ENCODE measurements at regions not wholly inside any gene's neighbourhood (a gene's known extent, or its start where the extent isn't known, plus 50 kb on each side); places are given as distances from the start of the nearest gene placed in this dataset.

DNA sequence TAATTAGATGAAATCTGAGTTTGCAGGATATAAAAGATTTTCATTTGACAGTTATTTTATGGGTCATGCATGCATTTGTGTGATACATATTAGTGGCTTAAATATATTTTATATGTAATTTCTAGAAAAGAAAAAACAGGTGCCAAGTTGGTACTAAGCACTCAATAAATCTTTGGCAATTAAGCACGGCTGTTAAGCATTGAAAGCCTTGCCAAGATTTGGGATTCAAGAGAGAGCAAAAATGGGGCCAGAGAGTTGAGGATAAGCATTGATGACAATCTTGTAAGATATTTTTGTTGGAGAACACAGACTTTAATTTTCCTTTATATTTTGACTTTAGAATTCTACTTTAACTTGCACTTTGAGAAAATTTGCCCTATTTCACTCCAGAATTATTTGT, 249.8 kb upstream of the MAD2L1 start:
- Histone ChIP-seq H3K4me1 (ENCODE audit: control insufficient read depth, insufficient read depth, low read length) (no peaks in the 10 kb centered on the region), H3K36me3 (ENCODE audit: control insufficient read depth, insufficient read depth, low read length) (no peaks in the 10 kb centered on the region), H3K27ac (ENCODE audit: low read depth, low read length) (no peak overlapping the region), H3K27me3 (ENCODE audit: control insufficient read depth, insufficient read depth, low read length) (no peaks in the 10 kb centered on the region), H3K4me3 (ENCODE audit: low read depth, low read length) (no peak overlapping the region), H3K9me3 (ENCODE audit: control insufficient read depth, insufficient read depth, low read length) (no peaks in the 10 kb centered on the region), H3K9ac (ENCODE audit: low read depth, low read length) (no peak overlapping the region)

DNA sequence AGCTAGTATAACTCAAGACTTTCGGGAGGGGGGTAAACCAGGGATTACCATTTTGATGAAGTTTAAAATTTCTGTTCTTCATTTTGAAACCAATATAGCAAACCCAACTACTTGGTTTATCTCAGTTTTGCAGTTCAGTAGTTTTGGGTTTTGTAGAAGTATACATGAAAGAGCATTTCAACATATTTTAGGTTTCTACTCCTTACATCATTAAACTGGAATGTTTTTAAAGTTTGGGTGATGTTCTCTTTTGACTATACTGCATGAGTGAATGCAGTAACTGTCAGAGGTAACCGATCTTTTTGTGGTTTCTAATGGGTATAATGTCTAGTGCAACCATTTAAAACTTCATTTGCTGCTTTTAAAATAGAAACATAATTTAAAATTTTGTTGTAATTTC, 248.3 kb upstream of the MAD2L1 start:
- Histone ChIP-seq H3K36me3 (ENCODE audit: control insufficient read depth, insufficient read depth, low read length) (no peaks in the 10 kb centered on the region), H3K27me3 (ENCODE audit: control insufficient read depth, insufficient read depth, low read length) (no peaks in the 10 kb centered on the region), H3K4me1 (ENCODE audit: control insufficient read depth, insufficient read depth, low read length) (no peaks in the 10 kb centered on the region), H3K27ac (ENCODE audit: low read depth, low read length) (no peak overlapping the region), H3K9me3 (ENCODE audit: control insufficient read depth, insufficient read depth, low read length) (peaks cover 5% of the 10 kb centered on the region; the same call in 1 of the 2 replicates), H3K4me3 (ENCODE audit: low read depth, low read length) (no peak overlapping the region), H3K9ac (ENCODE audit: low read depth, low read length) (no peak overlapping the region)

DNA sequence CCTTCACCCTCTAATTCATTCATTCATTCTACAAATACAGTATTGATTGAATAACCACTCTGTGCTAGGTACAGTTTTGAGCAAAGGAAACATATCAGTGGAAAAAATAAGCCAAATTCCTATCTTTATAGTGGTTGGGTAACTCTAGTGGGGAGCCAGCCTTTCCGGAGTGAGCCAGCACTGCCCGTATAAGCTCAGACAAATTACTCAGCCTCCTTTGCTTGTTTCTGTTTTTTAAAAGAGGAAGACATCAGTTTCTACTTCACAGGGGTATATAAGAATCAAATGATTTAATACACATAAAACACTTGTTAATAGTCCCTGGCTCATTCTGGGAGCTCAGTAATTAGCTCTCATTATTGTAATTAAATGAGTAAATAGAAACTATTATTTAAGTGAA, 238.2 kb upstream of the MAD2L1 start:
- no peaks in the 10 kb centered on the region for H3K4me1 ChIP-seq (ENCODE audit: control insufficient read depth, insufficient read depth, low read length)
- H3K9me3 ChIP-seq (ENCODE audit: control insufficient read depth, insufficient read depth, low read length), result no peaks in the 10 kb centered on the region
- H3K4me3 ChIP-seq (ENCODE audit: low read depth, low read length), result no peak overlapping the region
- H3K27ac ChIP-seq (ENCODE audit: low read depth, low read length), result no peak overlapping the region
- H3K9ac ChIP-seq (ENCODE audit: low read depth, low read length), result no peak overlapping the region
- H3K27me3 ChIP-seq (ENCODE audit: control insufficient read depth, insufficient read depth, low read length), result no peaks in the 10 kb centered on the region
- no peaks in the 10 kb centered on the region for H3K36me3 ChIP-seq (ENCODE audit: control insufficient read depth, insufficient read depth, low read length)

DNA sequence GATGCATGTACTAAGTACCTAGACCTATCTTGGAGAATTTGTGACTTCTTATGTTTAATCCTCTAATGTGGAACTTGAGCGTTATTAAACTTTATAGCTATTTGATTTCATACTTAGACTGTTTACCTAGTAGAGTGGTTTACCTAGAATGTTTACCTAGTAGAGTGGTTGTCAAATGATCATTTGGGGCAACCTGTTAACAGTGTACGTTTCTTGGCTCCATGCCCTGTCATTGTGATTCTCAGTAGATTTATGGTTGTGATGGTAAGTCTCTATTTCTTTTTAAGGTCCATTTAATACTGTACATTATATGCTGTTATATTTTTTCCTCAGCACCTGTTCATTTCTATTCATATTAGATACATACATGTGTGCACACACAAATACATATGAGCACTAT, 233.0 kb upstream of the MAD2L1 start:
- H3K27me3 ChIP-seq (ENCODE audit: control insufficient read depth, insufficient read depth, low read length), result no peaks in the 10 kb centered on the region
- no peak overlapping the region for H3K27ac ChIP-seq (ENCODE audit: low read depth, low read length)
- H3K4me3 ChIP-seq (ENCODE audit: low read depth, low read length), result no peak overlapping the region
- H3K9me3 ChIP-seq (ENCODE audit: control insufficient read depth, insufficient read depth, low read length), result no peaks in the 10 kb centered on the region
- H3K4me1 ChIP-seq (ENCODE audit: control insufficient read depth, insufficient read depth, low read length), result no peaks in the 10 kb centered on the region
- no peaks in the 10 kb centered on the region for H3K36me3 ChIP-seq (ENCODE audit: control insufficient read depth, insufficient read depth, low read length)
- no peak overlapping the region for H3K9ac ChIP-seq (ENCODE audit: low read depth, low read length)

DNA sequence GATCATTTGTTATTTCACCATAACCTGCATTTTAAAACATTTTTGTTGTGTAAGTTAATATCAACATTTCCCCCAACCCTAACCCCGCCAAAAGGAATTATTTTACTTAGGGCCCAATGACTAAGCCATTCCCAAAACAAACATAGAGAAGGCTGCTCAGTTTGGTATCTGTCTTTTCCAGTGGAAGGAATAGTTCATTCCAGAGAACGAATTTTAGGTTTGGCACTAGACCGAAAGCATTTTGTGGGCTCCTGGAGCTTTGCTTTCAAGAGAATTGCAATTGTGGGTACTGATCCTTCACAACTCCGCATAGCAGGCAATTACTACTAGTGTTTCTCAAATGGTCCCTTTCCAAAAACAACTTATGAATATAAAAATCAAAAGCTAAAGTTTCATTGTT, 226.7 kb upstream of the MAD2L1 start:
- H3K9ac ChIP-seq (ENCODE audit: low read depth, low read length), result no peak overlapping the region
- H3K36me3 ChIP-seq (ENCODE audit: control insufficient read depth, insufficient read depth, low read length), result no peaks in the 10 kb centered on the region
- no peaks in the 10 kb centered on the region for H3K4me1 ChIP-seq (ENCODE audit: control insufficient read depth, insufficient read depth, low read length)
- no peaks in the 10 kb centered on the region for H3K9me3 ChIP-seq (ENCODE audit: control insufficient read depth, insufficient read depth, low read length)
- no peaks in the 10 kb centered on the region for H3K27me3 ChIP-seq (ENCODE audit: control insufficient read depth, insufficient read depth, low read length)
- H3K27ac ChIP-seq (ENCODE audit: low read depth, low read length), result no peak overlapping the region
- H3K4me3 ChIP-seq (ENCODE audit: low read depth, low read length), result no peak overlapping the region

DNA sequence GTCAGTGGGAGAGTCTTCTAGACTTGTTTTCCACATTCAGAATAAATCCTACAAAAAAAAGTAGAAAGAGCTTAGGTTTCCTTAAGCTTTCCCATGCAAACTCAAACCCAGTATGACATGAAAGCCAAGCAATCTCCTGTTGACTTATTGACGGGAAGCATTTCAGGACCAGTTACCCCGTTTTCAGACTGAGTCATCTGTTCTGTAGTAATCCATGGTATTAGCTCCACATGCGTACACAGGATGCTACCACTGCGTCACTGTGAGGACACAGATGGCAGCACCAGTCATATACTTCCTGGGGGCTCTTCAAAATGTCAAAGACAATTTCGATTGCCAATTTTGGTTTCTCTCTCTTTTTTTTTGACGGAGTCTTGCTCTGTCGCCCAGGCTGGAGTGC, 224.9 kb upstream of the MAD2L1 start:
- Histone ChIP-seq H3K4me1 (ENCODE audit: control insufficient read depth, insufficient read depth, low read length) (no peaks in the 10 kb centered on the region), H3K4me3 (ENCODE audit: low read depth, low read length) (no peak overlapping the region), H3K27ac (ENCODE audit: low read depth, low read length) (no peak overlapping the region), H3K9me3 (ENCODE audit: control insufficient read depth, insufficient read depth, low read length) (no peaks in the 10 kb centered on the region), H3K27me3 (ENCODE audit: control insufficient read depth, insufficient read depth, low read length) (no peaks in the 10 kb centered on the region), H3K36me3 (ENCODE audit: control insufficient read depth, insufficient read depth, low read length) (no peaks in the 10 kb centered on the region), H3K9ac (ENCODE audit: low read depth, low read length) (no peak overlapping the region)

DNA sequence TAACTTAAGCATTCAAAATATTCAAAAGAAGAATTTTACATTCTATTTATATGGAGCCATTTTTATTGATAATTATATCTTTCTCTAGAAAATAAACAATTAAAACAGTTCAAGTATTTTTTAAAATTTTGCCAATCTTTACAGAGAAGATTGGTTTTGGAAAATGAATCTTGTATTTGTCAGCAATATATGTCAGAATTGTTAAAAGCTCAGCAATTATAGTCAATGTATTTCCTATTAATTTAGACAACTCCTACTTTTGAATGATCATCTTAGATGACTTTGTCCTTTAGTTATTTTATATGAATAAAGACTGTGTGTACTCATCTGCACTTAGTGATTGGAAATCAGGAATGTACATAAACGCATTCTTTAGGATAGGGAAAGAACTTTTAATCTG, 223.9 kb upstream of the MAD2L1 start:
- no peak overlapping the region for H3K27ac ChIP-seq (ENCODE audit: low read depth, low read length)
- no peak overlapping the region for H3K4me3 ChIP-seq (ENCODE audit: low read depth, low read length)
- no peaks in the 10 kb centered on the region for H3K36me3 ChIP-seq (ENCODE audit: control insufficient read depth, insufficient read depth, low read length)
- H3K9ac ChIP-seq (ENCODE audit: low read depth, low read length), result no peak overlapping the region
- H3K9me3 ChIP-seq (ENCODE audit: control insufficient read depth, insufficient read depth, low read length), result no peaks in the 10 kb centered on the region
- no peaks in the 10 kb centered on the region for H3K27me3 ChIP-seq (ENCODE audit: control insufficient read depth, insufficient read depth, low read length)
- no peaks in the 10 kb centered on the region for H3K4me1 ChIP-seq (ENCODE audit: control insufficient read depth, insufficient read depth, low read length)

DNA sequence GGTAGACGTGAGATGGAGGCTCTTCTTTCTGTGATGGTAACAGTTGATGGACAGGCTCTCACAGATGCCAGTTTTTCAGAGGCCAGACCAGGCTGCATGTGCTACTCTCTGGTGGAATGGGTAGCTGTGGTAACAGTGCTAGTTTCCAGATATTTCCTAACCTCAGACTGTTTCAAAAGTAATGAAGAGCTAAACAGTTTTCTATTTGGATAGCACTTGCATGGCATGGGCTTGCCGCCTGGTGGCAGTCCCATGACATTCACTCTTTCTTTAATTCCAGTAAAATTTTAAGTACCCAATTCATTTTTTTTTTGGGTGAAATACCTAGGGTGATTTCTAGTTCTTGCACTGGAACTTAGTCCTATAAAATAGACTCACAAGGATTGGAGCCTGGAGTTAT, 220.2 kb upstream of the MAD2L1 start:
- no peaks in the 10 kb centered on the region for H3K4me1 ChIP-seq (ENCODE audit: control insufficient read depth, insufficient read depth, low read length)
- H3K27ac ChIP-seq (ENCODE audit: low read depth, low read length), result no peak overlapping the region
- no peaks in the 10 kb centered on the region for H3K36me3 ChIP-seq (ENCODE audit: control insufficient read depth, insufficient read depth, low read length)
- H3K9ac ChIP-seq (ENCODE audit: low read depth, low read length), result no peak overlapping the region
- no peaks in the 10 kb centered on the region for H3K27me3 ChIP-seq (ENCODE audit: control insufficient read depth, insufficient read depth, low read length)
- H3K9me3 ChIP-seq (ENCODE audit: control insufficient read depth, insufficient read depth, low read length), result no peaks in the 10 kb centered on the region
- no peak overlapping the region for H3K4me3 ChIP-seq (ENCODE audit: low read depth, low read length)

DNA sequence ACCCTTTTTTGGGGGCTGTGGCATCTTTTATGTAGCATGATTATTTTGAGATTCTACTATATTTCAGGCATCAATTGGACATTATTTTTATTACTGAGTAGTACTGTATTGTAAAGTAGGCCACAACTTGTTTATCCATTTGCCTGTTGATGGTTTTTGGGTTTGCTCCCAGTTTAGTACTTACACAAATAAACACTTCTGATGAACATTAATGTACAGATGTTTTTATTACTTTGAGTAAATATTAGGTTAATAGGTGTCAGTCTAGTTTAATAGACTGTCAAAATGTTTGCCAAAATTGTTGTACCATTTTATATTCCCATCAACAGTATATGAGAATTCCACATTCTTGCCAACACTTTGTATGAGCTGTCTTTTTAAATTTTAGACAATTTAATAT, 214.9 kb upstream of the MAD2L1 start:
- H3K4me1 ChIP-seq (ENCODE audit: control insufficient read depth, insufficient read depth, low read length), result peaks cover 7% of the 10 kb centered on the region
- no peaks in the 10 kb centered on the region for H3K36me3 ChIP-seq (ENCODE audit: control insufficient read depth, insufficient read depth, low read length)
- H3K9me3 ChIP-seq (ENCODE audit: control insufficient read depth, insufficient read depth, low read length), result no peaks in the 10 kb centered on the region
- no peaks in the 10 kb centered on the region for H3K27me3 ChIP-seq (ENCODE audit: control insufficient read depth, insufficient read depth, low read length)
- H3K27ac ChIP-seq (ENCODE audit: low read depth, low read length), result no peak overlapping the region
- H3K9ac ChIP-seq (ENCODE audit: low read depth, low read length), result no peak overlapping the region
- H3K4me3 ChIP-seq (ENCODE audit: low read depth, low read length), result no peak overlapping the region

DNA sequence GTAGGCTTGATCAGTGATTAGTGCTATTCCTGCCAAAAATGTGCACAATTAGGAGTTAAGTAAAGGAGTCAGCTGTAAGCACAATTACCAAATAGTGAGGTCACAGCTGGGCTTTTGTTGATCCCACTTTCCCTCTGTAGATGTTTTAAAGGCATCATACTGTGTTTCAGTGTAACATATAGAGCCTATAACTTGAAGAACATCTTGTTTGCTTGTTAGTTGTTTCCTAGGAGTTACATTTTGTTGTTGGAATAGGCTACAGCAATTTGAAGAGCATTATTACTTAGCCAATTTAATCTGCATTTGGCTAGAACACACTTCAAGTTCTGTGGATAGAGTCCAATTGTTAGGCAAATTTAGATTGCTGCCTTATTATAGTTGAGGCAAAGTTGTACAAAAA, 210.7 kb upstream of the MAD2L1 start:
- Histone ChIP-seq H3K4me3 (ENCODE audit: low read depth, low read length) (no peak overlapping the region), H3K27ac (ENCODE audit: low read depth, low read length) (no peak overlapping the region), H3K27me3 (ENCODE audit: control insufficient read depth, insufficient read depth, low read length) (no peaks in the 10 kb centered on the region), H3K4me1 (ENCODE audit: control insufficient read depth, insufficient read depth, low read length) (peaks cover 7% of the 10 kb centered on the region), H3K36me3 (ENCODE audit: control insufficient read depth, insufficient read depth, low read length) (no peaks in the 10 kb centered on the region), H3K9me3 (ENCODE audit: control insufficient read depth, insufficient read depth, low read length) (no peaks in the 10 kb centered on the region), H3K9ac (ENCODE audit: low read depth, low read length) (no peak overlapping the region)

DNA sequence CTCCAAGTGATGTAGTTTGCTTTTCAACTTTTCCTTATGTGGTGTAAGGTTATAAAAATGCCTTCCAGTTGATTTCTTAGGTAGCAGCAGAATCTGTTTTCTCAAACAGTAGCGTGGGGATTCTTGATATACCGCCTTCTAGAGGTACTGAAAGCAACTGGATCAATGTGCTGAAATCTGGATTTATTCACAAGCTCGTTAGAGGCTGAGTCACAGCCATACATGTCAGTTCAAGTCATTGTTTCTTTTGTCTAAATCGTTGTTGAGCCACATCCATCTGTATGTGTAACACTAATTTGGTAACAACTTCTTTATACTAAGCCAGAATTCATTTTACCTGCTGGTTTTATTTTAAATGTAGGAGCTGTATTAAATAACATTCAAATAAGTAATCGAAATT, 200.0 kb upstream of the MAD2L1 start:
- Histone ChIP-seq H3K27ac (ENCODE audit: low read depth, low read length) (no peak overlapping the region), H3K4me3 (ENCODE audit: low read depth, low read length) (no peak overlapping the region), H3K9me3 (ENCODE audit: control insufficient read depth, insufficient read depth, low read length) (no peaks in the 10 kb centered on the region), H3K9ac (ENCODE audit: low read depth, low read length) (no peak overlapping the region), H3K36me3 (ENCODE audit: control insufficient read depth, insufficient read depth, low read length) (no peaks in the 10 kb centered on the region), H3K4me1 (ENCODE audit: control insufficient read depth, insufficient read depth, low read length) (peaks cover 5% of the 10 kb centered on the region; the same call in 1 of the 2 replicates), H3K27me3 (ENCODE audit: control insufficient read depth, insufficient read depth, low read length) (no peaks in the 10 kb centered on the region)

DNA sequence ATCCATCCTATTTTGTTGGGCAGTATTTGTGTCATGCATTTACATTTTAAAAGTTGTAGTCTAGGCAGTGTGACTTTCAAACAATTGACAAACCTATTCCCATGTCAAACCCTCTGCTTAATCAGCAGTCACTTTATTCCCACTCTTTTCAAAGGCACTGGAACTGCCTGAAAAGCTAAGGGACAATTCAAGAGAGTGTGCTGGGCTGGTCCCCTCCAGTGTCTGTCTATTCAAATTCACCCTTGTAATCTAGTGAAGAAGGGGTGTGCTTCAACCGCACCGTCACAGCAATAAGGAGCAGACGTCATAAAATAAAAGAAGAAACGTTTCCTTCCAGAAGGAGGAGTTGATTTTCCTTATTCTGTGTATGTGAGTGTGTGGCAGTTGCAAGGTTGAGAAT, 197.0 kb upstream of the MAD2L1 start:
- no peaks in the 10 kb centered on the region for H3K9me3 ChIP-seq (ENCODE audit: control insufficient read depth, insufficient read depth, low read length)

More for the DNA sequence above, 197.0 kb upstream of the MAD2L1 start:
- no peak overlapping the region for H3K4me3 ChIP-seq (ENCODE audit: low read depth, low read length)
- no peaks in the 10 kb centered on the region for H3K27me3 ChIP-seq (ENCODE audit: control insufficient read depth, insufficient read depth, low read length)
- no peak overlapping the region for H3K9ac ChIP-seq (ENCODE audit: low read depth, low read length)
- H3K4me1 ChIP-seq (ENCODE audit: control insufficient read depth, insufficient read depth, low read length), result peaks cover 5% of the 10 kb centered on the region; the same call in 1 of the 2 replicates
- H3K36me3 ChIP-seq (ENCODE audit: control insufficient read depth, insufficient read depth, low read length), result no peaks in the 10 kb centered on the region
- no peak overlapping the region for H3K27ac ChIP-seq (ENCODE audit: low read depth, low read length)

Data from HUES48 (cell line).